ENCODE measurements at regions not wholly inside any gene's neighbourhood (a gene's known extent, or its start where the extent isn't known, plus 50 kb on each side); places are given as distances from the start of the nearest gene placed in this dataset.

- no peak for DNase-seq (ENCODE audit: low read depth)
- no peak for TF ChIP-seq CTCF (conservative IDR thresholded peaks at IDR 0.05; ENCODE audit: control insufficient read depth, insufficient read depth, low read depth, low read length)
- no peak overlapping the region for H3K4me3 ChIP-seq (ENCODE audit: control insufficient read depth, low read depth, low read length)
These were observed 127.3 kb upstream of the LGALSL start for GRCh38 chr2:64326578-64327050.

GRCh38 chr2:64327129-64327509 is 126.8 kb upstream of the LGALSL start:
- TF ChIP-seq CTCF (conservative IDR thresholded peaks at IDR 0.05; ENCODE audit: control insufficient read depth, insufficient read depth, low read depth, low read length) = no peak
- H3K4me3 ChIP-seq (ENCODE audit: control insufficient read depth, low read depth, low read length) = no peak overlapping the region
- no peak for DNase-seq (ENCODE audit: low read depth)

GRCh38 chr2:64327510-64328414 is 126.2 kb upstream of the LGALSL start:
- H3K4me3 ChIP-seq (ENCODE audit: control insufficient read depth, low read depth, low read length) = no peak overlapping the region
- TF ChIP-seq CTCF (conservative IDR thresholded peaks at IDR 0.05; ENCODE audit: control insufficient read depth, insufficient read depth, low read depth, low read length) = peak; percentile 7
- peak; percentile 16 for DNase-seq (ENCODE audit: low read depth)

- H3K4me3 ChIP-seq (ENCODE audit: control insufficient read depth, low read depth, low read length) = no peak overlapping the region
- DNase-seq (ENCODE audit: low read depth) = no peak
- no peak for TF ChIP-seq CTCF (conservative IDR thresholded peaks at IDR 0.05; ENCODE audit: control insufficient read depth, insufficient read depth, low read depth, low read length)
These were observed 125.6 kb upstream of the LGALSL start for GRCh38 chr2:64328415-64328722.

GRCh38 chr2:64328756-64329155 is 125.2 kb upstream of the LGALSL start:
- DNase-seq (ENCODE audit: low read depth) = no peak
- no peak for TF ChIP-seq CTCF (conservative IDR thresholded peaks at IDR 0.05; ENCODE audit: control insufficient read depth, insufficient read depth, low read depth, low read length)
- no peak overlapping the region for H3K4me3 ChIP-seq (ENCODE audit: control insufficient read depth, low read depth, low read length)

- peak; percentile 45 for DNase-seq (ENCODE audit: low read depth)
- no peak overlapping the region for H3K4me3 ChIP-seq (ENCODE audit: control insufficient read depth, low read depth, low read length)
- no peak for TF ChIP-seq CTCF (conservative IDR thresholded peaks at IDR 0.05; ENCODE audit: control insufficient read depth, insufficient read depth, low read depth, low read length)
These were observed 124.1 kb upstream of the LGALSL start for GRCh38 chr2:64329848-64330247.
